GM19324 (cell line): ENCODE measurements at regions not wholly inside any gene's neighbourhood (a gene's known extent, or its start where the extent isn't known, plus 50 kb on each side); places are given as distances from the start of the nearest gene placed in this dataset.
"Not testable (repeated sequence)": the region's sequence is repeated elsewhere in the genome, so short reads cannot be mapped to it uniquely, and the experiment has no call there.

ENCODE experiments used
- ATAC-seq: cut with Tn5 transposase; IDR thresholded peaks from one replicate; pipeline ENCODE4 v1.9.1; 2021; ENCODE audit warnings: mild to moderate bottlenecking, moderate library complexity; ENCODE audit not compliant: unreplicated experiment, low FRiP score

DNA sequence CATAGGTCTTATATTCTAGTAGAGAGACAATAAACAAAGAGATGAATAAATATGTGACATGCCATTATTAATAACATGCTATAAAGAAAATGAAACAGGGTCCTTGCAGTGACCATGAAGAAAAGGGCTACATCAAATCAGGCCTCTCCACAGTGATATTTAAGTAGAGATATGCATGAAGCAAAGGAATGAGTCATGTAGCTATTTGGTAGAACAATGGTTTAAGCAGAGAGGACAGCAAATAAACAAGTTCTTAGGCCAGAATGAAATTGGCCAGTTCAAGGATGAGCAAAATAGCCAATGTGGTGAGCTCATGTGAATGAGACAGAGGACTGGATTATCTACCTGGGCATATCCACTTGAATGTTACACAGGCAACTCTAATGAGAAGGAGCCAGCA, 172.2 kb upstream of the FERD3L start:
- no peak for ATAC-seq

- no peak for ATAC-seq
These were observed 167.2 kb upstream of the FERD3L start for GRCh38 chr7:19312416-19312815.

DNA sequence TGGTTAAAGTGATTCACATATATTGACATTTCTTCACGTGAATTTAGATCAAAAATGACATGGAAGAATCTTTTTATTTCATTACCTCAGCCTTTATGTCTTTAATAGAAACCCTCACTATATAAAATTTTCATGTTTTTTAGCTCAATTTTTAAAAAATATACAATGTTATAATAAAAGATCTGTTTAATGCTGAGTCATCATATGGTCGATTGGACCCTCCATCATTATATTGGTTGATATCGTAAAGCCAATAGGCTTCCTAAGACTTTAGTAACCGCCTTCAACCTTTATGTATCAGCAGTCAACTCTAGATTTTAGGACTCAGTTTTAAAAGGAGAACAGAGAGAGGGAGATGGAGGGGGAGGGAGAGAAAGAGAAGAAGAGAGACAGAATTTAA, 162.3 kb upstream of the FERD3L start:
- no peak for ATAC-seq

DNA sequence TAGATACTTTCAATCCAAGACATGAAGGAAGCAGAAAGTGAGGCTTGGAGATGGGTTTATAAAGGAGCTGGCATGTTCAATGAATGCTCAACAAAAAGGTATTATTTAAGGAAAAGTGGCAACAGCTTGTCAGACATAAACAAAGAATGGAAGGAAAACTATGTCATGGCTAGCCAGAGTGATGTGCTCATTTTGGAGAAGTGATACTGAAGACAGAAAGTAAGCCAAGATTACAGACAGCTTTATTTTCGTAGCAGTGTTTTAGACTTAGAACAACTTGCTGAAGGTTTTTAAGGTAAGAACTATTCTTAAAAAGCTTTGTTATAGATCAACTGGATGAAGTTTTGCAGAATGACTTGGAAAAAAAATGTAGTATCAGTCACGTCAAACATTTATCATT, 160.5 kb upstream of the FERD3L start:
- peak; percentile 63 for ATAC-seq

- no peak for ATAC-seq
These were observed 158.9 kb upstream of the FERD3L start for GRCh38 chr7:19304086-19304485.

DNA sequence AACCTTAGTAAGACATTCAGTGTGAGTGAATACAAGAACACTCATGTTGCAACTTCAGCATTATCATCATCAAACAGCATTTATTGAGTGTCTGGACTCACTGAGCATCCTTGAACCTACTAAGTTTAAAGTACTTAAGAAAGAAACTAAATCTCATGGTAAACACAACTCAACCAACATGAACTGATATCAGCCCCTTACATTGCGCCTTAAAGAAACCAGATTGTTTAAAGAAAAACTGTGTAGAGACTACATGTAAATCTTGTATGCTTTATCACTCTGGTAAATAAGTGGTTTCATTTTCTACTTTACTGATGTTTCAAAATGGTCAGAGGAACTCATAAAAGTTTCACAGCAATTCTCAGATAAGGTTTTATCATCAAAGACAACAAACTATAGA, 157.5 kb upstream of the FERD3L start:
- no peak for ATAC-seq

DNA sequence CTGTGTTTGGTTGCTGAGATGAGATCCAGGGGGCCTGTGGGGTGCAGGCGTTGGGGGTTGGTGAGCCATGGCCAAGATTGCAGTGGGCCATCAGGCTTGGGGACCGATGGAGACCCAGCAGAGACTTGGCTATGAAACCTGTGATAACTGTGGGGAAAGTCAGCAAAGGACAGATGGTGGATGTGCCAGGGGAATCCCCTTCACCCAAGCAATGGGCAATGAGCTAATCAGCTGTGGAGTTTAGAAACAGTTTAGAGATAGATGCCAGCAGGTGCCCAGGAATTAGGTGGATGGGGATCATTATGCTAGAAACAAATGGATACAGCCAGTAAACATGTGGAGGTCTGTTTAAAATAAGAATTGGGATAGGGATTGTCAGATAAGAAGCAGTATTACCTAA, 151.4 kb upstream of the FERD3L start:
- no peak for ATAC-seq

DNA sequence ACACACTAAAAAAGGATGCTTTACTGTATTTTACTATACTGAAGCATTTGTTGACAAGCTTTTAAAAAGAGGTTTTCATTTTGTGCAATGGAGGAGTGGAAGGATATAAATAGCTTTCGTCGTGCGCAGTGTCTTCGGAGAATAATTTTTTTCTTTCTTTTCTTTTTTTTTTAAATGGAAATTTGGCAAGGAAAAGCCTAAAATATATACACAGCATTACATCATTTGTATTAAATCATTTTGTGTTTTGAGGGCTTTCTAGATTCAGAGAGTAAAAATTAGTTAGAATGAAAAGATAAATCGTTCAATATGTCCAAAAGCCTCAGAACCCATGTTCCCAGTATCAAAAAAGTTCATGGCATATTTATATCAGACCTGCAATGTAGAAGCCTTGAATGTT, 150.2 kb upstream of the FERD3L start:
- no peak for ATAC-seq

DNA sequence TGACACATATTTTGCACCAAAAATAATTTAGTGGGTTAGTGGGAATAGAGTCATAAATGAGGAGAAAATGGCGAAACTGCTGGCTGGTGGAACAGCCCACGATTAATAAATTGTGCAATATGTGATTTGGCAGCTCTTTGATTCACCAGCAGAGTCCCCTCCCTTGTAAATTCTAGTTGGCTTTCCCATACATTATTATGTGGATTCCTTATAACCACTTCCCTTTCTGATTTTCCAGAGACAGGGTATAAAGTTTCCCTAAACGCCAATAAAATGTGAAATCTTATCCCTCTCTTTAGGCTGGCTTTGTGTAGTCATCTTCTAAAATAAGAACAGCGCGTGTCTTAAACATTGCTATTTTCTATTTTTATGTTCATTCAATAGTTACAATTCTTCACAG, 149.4 kb upstream of the FERD3L start:
- no peak for ATAC-seq

- no peak for ATAC-seq
These were observed 148.2 kb upstream of the FERD3L start for GRCh38 chr7:19293431-19293830.

DNA sequence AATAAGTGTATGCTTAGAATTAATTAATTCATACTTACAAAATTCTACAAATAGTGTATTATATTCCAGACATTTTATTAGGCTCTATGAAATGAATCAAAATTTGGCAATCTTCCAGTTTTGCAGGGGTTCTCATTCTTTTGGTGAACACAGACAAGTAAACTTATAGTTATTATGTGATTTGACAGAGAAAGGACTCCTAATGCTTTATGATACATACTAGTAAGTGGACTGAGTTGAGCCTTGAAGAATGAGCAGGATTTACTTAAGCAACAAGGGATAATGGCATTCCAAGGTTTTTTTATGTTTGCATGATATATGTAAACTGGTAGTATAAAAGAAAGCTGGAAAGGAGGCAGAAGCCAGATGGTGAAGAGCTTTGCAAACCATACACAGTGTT, 145.7 kb upstream of the FERD3L start:
- ATAC-seq = no peak

DNA sequence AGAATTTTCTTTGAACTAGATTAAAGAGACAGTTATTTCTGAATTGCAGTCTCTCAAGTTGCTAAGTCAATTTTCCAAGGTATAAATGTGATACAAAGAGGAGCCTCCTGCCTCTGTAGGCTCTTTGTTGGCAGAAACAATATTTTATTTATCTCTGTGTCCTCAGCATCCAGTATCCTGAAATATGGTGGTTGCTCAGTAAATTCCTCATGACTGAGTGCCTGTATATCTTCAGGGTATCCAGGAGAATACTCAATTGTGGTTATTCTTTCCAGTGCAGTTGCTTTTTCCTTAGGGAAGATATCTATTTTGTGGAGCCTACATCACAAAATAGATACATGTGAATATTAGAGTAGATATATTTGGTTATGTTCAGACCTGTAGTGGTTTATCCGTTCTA, 144.8 kb upstream of the FERD3L start:
- no peak for ATAC-seq

GRCh38 chr7:19284596-19285300, 139.5 kb upstream of the FERD3L start:
- ATAC-seq = no peak

GRCh38 chr7:19284136-19284535, 138.9 kb upstream of the FERD3L start:
- ATAC-seq = no peak

DNA sequence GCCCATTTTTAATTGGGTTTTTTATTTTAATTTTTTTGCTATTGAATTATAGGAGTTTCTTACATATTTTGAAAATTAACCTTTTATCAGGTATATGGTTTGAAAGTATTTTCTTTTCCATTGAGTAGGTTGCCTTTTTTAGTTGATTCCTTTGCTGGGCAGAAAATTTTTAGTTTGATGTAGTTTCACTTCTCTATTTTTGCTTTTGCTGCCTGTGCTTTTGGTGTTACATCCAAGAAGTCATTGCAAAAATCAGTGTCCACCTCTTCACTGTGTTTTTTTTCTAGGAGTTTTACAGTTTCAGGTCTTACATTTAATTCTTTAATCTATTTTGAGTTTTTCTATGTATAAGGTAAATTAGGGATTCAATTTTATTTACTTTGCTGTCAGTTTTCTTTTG, 129.8 kb upstream of the FERD3L start:
- ATAC-seq = no peak

DNA sequence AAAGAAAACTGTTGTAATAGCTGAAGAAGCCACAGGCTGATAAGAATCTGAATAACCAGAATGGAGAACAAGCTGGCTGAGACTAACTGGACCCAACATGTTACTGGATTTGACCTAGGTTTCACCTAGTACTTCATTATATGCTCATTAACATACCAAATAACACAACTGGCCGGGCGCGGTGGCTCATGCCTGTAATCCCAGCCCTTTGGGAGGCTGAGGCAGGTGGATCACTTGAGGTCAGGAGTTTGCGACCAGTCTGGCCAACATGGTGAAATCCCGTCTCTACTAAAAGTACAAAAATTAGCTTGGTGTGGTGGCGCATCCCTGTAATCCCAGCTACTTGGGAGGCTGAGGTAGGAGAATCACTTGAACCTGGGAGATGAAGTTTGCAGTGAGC, 127.1 kb upstream of the FERD3L start:
- not testable (repeated sequence) for ATAC-seq

DNA sequence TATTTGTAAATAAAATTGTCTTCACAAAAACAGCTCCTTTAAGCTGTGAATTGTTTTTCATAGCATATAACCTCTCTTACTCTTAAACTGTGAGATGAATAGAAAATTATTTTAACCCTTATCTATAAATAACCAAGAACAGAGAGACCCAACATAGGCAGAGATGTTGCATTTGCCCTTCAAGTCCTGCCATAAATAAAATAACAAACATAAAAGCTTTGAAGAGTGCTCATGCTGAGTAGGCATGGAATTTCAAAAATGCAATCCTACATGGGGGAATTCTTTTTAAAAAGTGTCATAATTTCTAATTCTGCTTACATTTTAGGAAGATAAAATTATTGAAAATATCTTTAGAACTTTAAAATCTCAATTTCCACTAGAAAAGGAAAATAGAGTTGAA, 124.1 kb upstream of the FERD3L start:
- no peak for ATAC-seq

DNA sequence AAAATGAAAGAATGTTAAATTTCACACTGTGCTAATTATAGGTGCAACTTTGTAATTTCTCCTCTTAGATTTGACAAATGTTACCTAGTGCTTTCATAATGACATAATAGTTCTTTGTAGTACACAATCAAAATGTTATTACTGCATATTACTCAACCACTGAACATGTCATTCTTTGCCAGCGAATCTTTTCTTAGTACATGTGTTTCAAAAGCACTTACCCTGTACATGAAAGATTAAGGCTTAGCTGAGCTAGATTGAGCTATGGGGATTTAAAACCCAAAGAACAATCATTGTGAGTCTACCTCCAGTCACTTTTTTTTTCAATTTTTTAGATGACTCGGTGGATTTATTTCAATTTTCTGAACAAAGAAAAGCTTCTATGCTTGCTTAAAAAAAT, 123.5 kb upstream of the FERD3L start:
- no peak for ATAC-seq

DNA sequence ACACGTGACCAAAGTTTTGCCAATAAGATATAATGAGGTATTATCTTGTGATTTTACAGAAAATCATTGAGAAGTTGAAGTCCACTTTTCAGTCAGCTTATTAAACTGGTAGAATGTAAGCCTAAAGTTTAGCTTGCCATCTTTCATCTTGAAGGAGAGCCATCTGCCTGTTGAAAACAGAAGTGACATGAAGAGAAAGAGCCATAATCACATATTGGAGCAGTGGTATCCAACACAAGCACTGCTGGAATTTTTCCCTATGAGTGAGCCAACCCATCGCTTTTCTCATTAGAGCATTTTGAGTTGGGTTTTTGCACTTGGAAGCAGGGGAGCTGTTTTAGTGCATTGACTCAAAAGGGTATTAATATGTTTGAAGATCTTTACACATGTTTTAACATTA, 117.6 kb upstream of the FERD3L start:
- ATAC-seq = no peak

GRCh38 chr7:19249281-19249680, 104.1 kb upstream of the FERD3L start:
- no peak for ATAC-seq

GRCh38 chr7:19248681-19249080, 103.5 kb upstream of the FERD3L start:
- ATAC-seq = no peak

DNA sequence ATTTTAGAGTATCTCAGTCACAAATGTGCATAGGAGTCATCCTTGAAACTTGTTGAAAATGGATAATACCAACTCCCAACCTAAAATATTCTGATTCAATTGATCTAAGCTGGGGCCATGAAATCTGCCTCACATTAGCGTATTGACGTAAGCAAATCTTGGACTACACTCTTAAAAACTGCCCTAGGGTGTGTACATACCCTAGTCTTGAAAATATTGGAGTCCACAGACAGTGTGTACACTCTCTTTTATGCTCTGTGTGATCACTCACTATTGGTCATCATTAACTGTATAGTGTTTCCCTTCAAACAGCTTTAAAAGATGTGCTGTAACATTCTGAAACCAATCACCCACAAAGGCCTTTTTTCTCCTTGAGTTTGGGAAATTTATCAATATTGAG, 102.9 kb upstream of the FERD3L start:
- no peak for ATAC-seq

DNA sequence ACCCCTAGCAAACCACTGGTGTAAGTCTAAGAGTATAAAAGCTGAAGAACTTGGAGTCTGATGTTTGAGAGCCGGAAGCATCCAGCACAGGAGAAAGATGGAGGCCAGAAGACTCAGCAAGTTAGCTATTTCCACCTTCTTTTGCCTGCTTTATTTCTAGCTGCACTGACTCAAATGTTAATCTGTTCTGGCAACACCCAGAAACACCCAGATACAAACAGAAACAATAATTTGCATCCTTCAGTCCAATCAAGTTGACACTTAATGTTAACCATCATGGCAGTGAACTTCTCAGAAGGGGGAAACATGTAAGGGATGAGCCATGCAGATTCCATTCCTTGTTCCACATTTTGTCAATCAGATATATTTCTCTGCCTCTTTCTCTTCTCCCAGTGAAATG, 101.8 kb upstream of the FERD3L start:
- ATAC-seq = no peak
